HFF-Myc (cell line): ENCODE measurements at regions not wholly inside any gene's neighbourhood (a gene's known extent, or its start where the extent isn't known, plus 50 kb on each side); places are given as distances from the start of the nearest gene placed in this dataset.

Source experiments
- DNase-seq: peaks from one replicate; pipeline ENCODE4 v3.0.0-alpha.2; 2011; ENCODE audit warnings: low read depth; ENCODE audit errors: extremely low read depth
- H3K4me3 ChIP-seq: replicated peaks from 2 replicates; pipeline ENCODE4 v1.5.1; 2011; ENCODE audit warnings: low read depth, mild to moderate bottlenecking, control low read depth, low read length
- TF ChIP-seq, protein P1 (sequence below): IDR thresholded peaks from 2 replicates; pipeline ENCODE4 v1.5.1; 2012; ENCODE audit warnings: mild to moderate bottlenecking, low read depth, low read length, control low read depth; ENCODE audit errors: missing control alignments

DNA sequence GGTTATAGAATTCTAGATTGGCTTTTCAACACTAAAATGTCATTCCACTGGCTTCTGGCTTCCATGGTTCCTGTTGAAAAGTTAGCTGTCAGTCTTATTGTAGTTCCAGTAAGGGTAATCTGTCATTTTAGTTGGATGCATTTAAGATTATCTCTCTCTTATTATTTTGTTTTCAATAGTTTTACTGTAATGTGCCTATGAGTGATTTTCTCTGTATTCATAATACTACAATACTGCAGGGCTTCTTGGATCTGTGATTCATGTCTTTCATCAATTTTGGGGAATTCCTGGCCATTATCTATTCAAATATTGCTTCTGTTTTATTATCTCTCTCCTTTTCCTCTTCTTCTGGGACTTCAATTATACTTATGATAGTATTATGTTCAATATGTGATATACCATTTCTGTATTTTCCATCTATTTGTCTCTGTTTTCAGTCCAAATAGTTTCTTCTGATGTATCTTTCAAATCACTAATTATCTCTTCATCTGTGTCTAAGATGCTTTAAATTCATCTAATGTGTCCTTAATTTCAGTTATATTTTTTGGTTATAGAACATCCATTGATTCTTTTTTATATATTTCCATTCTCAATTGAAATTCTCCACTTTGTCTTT lies 101.5 kb downstream of the KCTD15 start:
- no peak for DNase-seq
- TF ChIP-seq, protein P1, sequence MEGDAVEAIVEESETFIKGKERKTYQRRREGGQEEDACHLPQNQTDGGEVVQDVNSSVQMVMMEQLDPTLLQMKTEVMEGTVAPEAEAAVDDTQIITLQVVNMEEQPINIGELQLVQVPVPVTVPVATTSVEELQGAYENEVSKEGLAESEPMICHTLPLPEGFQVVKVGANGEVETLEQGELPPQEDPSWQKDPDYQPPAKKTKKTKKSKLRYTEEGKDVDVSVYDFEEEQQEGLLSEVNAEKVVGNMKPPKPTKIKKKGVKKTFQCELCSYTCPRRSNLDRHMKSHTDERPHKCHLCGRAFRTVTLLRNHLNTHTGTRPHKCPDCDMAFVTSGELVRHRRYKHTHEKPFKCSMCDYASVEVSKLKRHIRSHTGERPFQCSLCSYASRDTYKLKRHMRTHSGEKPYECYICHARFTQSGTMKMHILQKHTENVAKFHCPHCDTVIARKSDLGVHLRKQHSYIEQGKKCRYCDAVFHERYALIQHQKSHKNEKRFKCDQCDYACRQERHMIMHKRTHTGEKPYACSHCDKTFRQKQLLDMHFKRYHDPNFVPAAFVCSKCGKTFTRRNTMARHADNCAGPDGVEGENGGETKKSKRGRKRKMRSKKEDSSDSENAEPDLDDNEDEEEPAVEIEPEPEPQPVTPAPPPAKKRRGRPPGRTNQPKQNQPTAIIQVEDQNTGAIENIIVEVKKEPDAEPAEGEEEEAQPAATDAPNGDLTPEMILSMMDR, result no peak

DNA sequence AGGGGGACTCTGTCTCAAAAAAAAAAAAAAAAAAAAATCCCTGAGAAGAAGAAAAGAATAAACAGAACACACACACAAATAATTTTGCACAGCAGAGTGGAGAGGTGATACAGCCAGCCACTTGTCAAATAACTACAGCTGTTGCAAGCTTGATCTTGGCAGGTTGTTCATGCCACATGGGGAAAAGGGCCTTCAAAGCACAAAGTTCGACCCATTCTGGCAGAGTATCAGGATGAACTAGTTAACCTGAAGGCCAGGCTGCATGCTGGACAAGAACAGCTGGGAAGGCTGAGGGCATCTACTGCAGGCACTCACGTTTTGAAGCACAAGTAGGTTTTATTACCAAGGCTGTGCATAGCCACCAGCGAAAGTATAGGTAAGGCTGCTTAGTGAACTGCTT lies 104.1 kb downstream of the KCTD15 start:
- TF ChIP-seq, protein P1, result no peak
- no peak overlapping the region for H3K4me3 ChIP-seq
- DNase-seq, result no peak

More for the DNA sequence above, 101.5 kb downstream of the KCTD15 start:
- H3K4me3 ChIP-seq, result no peak overlapping the region

DNA sequence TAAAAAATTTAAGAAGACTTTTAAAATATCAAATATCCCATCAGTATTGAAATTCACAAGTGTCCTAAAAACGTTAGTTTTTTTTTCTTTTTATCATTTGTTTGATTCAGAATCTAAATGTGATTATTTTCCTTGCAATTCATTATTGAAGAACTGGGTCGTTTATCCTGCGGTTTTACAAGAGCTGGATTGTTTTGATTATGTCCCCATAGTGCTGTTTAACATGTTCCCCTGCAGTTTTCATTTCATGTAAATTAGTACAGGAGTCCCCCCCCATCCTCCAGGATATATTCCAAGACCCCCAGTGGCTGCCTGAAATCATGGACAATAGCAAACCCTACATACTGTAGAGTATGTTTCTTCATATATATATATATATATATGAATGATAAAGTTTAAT lies 105.7 kb downstream of the KCTD15 start:
- TF ChIP-seq, protein P1, result no peak

DNA sequence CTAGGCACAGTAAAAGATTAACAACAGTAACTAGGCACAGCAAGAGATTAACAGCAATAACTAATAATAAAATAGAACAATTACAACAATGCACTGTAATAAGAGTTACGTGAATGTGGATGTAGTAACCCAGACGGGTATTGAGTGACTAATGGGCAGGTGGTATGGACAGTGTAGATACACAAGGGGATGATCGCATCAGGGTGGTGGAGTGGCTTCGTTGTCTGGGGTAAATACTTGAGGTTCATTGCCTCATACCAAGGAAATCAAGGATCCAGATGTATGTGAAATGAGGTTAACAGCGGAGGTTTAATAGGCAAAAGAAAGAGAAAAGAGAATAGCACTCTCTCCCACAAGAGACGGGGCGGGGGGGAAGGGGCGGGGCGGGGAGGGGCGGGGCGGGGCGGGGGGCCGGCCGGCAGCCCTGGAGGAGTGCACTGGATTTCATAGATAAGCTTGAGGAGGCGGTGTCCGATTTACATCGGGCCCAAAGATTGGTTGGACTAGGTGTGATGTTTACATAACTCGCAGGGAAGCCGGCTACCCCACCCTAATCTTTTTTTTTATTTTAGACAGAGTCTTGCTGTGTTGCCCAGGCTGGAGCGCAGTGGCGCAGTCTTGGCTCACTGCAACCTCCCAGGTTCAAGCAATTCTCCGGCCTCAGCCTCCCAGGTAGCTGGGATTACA lies 106.3 kb downstream of the KCTD15 start:
- no peak overlapping the region for H3K4me3 ChIP-seq
- DNase-seq, result no peak
- TF ChIP-seq, protein P1, result no peak

More for the DNA sequence above, 105.7 kb downstream of the KCTD15 start:
- H3K4me3 ChIP-seq, result no peak overlapping the region
- no peak for DNase-seq

DNA sequence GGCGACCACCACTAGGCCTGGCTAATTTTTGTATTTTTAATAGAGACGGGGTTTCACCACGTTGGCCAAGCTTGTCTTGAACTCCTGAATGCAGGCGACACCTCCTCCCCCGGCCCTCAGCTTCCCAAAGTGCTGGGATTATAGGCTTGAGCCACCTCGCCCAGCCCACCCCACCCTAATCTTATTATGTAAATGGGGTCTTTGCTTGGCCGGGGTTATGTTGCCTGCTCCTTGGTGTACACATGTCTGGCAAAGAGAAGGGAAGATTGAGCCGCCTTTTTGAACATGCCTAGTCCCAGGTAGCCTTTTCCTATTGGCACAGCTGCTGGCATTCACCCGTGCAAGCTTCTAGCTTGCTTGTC lies 106.8 kb downstream of the KCTD15 start:
- TF ChIP-seq, protein P1, result no peak
- no peak overlapping the region for H3K4me3 ChIP-seq
- no peak for DNase-seq

DNA sequence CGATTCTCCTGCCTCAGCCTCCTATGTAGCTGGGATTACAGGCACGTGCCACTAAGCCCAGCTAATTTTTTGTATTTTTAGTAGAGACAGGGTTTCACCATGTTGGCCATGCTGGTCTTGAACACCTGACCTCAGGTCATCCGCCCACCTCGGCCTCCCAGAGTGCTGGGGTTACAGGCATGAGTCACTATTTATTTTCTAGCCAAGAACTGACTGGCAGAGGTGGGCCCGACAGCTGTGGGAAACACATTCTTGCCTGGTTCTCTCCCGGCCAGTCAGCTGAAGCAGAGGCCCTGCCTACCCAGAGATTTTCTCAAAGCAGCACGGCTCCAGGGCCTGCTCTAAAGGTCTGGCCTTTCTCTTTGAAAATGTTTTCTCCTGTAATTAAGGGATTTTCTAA lies 108.0 kb downstream of the KCTD15 start:
- DNase-seq, result no peak
- no peak overlapping the region for H3K4me3 ChIP-seq
- TF ChIP-seq, protein P1, result no peak
